ENCODE measurements at regions not wholly inside any gene's neighbourhood (a gene's known extent, or its start where the extent isn't known, plus 50 kb on each side); places are given as distances from the start of the nearest gene placed in this dataset.

DNA sequence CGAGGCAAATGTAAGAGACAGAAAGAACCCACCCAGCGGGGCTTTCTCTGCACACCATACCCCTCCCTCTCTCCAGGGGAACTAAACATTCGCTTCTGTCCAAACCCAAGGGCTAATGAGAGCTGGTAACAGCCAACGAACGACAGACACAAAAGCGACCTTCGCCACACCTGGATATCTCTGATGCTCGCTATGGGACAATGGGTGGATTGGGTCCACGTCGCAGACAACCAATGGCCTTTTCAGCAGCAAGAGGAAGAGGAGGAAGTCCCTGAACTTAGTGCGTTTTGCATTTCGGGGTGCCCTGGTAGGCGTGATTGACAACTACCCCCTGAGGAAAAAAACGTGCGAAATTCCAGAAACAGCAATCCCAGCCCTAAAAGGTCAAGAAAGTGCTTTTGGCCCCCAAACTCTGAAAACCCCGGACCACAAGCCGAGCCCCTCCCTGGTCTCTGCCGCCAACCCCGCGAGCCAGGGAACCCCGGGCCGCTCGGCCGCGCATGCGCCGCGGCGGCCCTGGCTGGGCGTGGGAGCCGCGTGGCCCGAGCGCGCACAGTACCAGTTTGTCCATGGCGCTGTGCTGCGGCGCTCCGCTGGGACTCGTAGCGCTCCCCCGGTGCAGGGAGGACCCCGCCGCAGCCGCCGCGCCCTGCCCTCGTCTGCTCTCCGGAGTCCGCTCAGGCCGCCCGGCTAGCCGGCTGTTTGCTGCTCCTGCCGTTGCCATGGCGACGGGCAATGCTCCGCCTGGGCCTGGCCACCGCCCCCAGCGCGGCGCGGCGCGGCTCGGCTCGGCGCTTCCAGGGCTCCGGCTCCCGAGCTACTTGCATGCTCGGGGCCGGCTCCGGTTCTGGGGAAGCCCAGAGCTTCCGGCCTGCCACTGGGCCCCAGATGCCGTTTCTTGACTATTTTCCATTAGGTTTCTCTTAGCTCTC is 66.9 kb upstream of the DNAH5 start:
- peak; percentile 69 for DNase-seq

DNA sequence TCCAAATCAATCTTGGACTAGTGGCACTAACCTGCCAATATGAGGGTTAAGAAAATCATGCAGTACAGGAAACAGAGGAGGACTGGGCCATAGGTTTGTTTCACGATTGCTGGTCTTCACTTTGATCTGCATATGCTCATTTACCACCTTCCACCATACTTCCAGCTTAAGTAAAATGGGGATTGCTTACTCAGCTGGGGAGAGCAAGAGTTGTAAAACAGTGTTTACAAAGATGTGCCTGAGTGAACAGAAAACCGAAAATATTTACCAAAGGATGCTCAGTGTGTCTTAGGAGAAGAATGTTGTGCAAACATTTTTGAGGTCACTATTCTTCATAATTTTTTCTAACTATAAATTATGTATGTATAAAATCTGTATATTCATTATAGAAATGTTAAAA is 65.1 kb upstream of the DNAH5 start:
- DNase-seq: no peak

- DNase-seq: no peak
These were observed 64.4 kb upstream of the DNAH5 start for GRCh38 chr5:14008819-14009311.

GRCh38 chr5:14006823-14007520 is 62.5 kb upstream of the DNAH5 start:
- no peak for DNase-seq

- no peak for DNase-seq
These were observed 60.3 kb upstream of the DNAH5 start for GRCh38 chr5:14004598-14005394.

DNA sequence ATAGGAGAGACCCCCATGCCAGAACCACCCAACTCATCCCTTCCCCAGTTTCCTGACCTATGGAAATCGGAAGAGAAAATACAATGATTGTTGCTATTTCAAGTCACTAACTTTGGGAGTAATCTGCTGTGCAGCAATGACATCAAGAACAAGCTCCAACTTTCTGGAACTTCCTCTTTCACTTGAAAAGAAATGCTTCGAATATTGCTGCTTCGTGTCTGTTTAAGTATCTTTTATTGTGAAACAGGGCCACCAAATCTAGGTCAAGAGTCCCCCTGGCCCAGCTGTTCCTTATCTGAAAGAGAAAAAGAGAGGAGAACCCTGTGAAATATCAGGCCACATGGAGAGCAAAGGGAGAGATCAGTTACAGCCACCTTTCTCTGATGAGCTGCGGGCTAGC is 59.4 kb upstream of the DNAH5 start:
- no peak for DNase-seq

DNA sequence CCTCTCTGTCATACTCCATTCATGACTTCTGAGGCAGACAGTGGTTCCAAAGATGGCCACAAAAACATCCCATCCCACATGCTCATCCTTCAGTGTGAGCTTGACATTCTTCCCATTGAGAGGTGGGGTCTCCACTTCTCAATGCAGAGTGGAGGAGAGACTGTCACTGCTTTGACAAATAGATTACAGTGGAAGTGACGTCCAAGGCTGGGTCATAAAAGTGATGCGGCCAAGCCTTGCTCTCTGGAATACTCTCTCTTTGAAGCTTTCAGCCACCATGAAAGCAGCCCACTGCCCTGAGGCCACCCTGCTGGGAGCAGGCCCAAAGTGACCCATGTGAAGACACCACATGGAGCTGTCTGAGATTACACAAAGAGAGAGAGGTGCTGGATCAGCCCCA is 59.0 kb upstream of the DNAH5 start:
- DNase-seq: no peak

DNA sequence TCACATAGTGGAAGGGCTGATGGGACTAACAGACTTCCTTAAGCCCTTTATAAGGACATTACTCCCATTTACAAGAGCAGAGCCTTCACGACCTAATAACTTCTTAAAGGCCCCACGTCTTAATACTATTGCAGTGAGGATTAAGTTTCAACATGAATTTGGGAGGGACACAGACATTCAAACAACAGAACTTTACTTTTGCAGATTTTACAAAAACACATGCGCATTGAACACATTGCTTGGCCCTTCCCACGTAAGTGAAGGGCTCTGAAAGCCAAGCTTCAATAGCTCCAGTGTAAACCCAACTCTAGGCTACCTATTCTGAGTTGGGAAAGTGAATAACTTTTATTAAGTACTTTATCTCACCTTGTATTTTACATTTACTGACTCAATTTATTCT is 53.8 kb upstream of the DNAH5 start:
- no peak for DNase-seq

DNA sequence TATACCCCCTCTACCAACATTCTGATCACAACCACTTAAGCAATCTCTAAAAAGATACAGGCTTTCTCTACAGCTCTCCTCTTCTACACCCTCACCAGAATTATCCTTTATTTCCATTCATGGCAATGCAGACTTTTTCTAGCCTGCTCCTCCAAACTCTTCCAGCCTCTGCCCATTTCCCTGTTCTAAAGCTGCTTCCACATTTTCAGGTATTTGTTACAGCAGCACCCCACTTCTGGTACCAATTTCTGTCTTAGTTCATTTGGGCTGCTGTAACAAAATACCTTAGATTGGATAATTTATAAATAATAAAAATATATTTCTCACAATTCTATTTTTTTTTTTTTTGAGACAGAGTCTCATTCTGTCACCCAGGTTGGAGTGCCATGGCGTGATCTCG is 53.0 kb upstream of the DNAH5 start:
- DNase-seq: no peak

DNA sequence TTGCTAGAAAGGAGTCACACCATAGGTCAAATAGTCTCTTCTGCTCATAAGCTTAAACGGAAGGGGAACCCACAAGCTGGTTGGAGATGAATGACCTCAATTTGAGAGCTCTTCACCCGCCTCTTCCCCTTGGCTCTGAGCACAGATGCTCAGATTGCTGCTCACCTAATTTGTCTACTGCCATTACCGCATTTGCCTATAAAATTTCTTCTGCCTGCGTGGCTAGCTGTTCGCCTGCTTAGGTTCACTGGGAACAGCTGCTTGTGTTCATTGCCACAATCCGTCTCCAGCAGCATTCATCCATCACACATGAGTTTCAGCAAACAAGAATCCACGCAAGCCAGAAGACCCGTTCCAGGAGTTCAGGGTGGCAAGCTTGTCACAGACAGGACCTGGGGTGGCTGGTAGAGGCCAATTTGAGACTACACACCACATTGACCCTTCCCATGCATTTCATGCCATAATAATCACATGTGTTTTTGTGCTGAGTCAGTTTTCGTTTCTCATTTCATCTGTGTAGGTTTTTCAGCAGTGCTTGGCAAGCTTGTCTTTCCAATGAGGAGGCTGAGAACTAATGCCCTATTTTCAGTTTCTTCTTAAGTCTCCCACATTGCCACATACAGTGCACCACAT is 50.2 kb upstream of the DNAH5 start:
- DNase-seq: no peak
